Spinal cord (tissue), 9 donors: ENCODE measurements at regions not wholly inside any gene's neighbourhood (a gene's known extent, or its start where the extent isn't known, plus 50 kb on each side); places are given as distances from the start of the nearest gene placed in this dataset.
"Not testable (repeated sequence)": the region's sequence is repeated elsewhere in the genome, so short reads cannot be mapped to it uniquely, and the experiment has no call there.

Experiments used
- DNase-seq, 6 donors: peaks; one replicate each; pipeline versions ENCODE4 v3.0.0 to v3.0.0-alpha.2; 2013 to 2015; ENCODE audit warnings: low spot score in 6 of 6, low read depth in 4 of 6
- H3K27ac ChIP-seq: one replicate; pipeline ENCODE4 v1.5.1; 2013; ENCODE audit warnings: low read depth, low read length, control low read depth
- H3K27me3 ChIP-seq: one replicate; pipeline ENCODE4 v1.6.1; 2013; ENCODE audit warnings: low read length; ENCODE audit not compliant: control insufficient read depth, insufficient read depth
- H3K36me3 ChIP-seq: one replicate; pipeline ENCODE4 v1.6.1; 2013; ENCODE audit warnings: low read length; ENCODE audit not compliant: control insufficient read depth, insufficient read depth
- H3K4me1 ChIP-seq: one replicate; pipeline ENCODE4 v1.6.1; 2013; ENCODE audit warnings: low read length; ENCODE audit not compliant: control insufficient read depth, insufficient read depth
- H3K4me3 ChIP-seq: one replicate; pipeline ENCODE4 v1.5.1; 2013; ENCODE audit warnings: low read depth, low read length, control low read depth
- H3K9me3 ChIP-seq: one replicate; pipeline ENCODE4 v1.6.1; 2013; ENCODE audit warnings: low read length; ENCODE audit not compliant: control insufficient read depth, insufficient read depth
- WGBS: methylation state at CpG from one replicate; pipeline ENCODE4 v1.1.5; 2013; ENCODE audit warnings: missing lambda C conversion rate; ENCODE audit not compliant: insufficient coverage; 5-methylcytosine and 5-hydroxymethylcytosine counted together
- donor health status: healthy.

DNA sequence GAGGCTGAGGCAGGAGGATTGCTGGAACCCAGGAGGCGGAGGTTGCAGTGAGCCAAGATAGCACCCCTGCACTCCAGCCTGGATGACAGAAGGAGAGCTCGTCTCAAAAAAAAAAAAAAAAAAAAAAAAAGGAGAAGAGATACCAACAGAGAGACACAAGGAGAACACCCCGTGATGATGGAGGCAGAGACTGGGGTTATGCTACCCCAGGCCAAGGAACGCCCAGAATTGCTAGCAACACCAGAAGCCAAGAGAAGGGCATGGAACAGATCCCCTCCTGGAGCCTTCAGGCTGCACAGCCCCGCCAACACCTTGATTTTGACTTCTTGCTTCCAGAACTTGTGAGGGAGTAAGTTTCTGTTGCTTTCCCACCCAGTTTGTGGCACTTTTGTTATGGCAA lies 148.0 kb upstream of the FOXN3 start:
- Histone ChIP-seq H3K4me1 (peaks cover 2% of the 10 kb centered on the region), H3K4me3 (no peak overlapping the region), H3K27me3 (no peaks in the 10 kb centered on the region), H3K27ac (no peak overlapping the region), H3K36me3 (no peaks in the 10 kb centered on the region), H3K9me3 (no peaks in the 10 kb centered on the region)
- WGBS: 100% methylated on average over 1 of the region's 5 CpGs
- no peak for DNase-seq

- H3K9me3 ChIP-seq: no peaks in the 10 kb centered on the region
- peaks cover 2% of the 10 kb centered on the region for H3K4me1 ChIP-seq
- WGBS: 100% methylated on average over 4 of the region's 12 CpGs
- H3K27ac ChIP-seq: no peak overlapping the region
- no peaks in the 10 kb centered on the region for H3K27me3 ChIP-seq
- peaks cover under 1% of the 10 kb centered on the region for H3K36me3 ChIP-seq
- no peak for DNase-seq
- no peak overlapping the region for H3K4me3 ChIP-seq
These were observed 147.4 kb upstream of the FOXN3 start for GRCh38 chr14:89564286-89564957.

- peaks cover 2% of the 10 kb centered on the region for H3K4me1 ChIP-seq
- H3K4me3 ChIP-seq: no peak overlapping the region
- H3K9me3 ChIP-seq: no peaks in the 10 kb centered on the region
- H3K36me3 ChIP-seq: peaks cover 7% of the 10 kb centered on the region
- WGBS: 80% methylated on average over 1 of the region's 1 CpG
- no peaks in the 10 kb centered on the region for H3K27me3 ChIP-seq
- no peak for DNase-seq
- H3K27ac ChIP-seq: no peak overlapping the region
These were observed 146.4 kb upstream of the FOXN3 start for GRCh38 chr14:89563471-89563870.

GRCh38 chr14:89551955-89552354 lies 134.9 kb upstream of the FOXN3 start:
- no peak for DNase-seq
- peaks cover 17% of the 10 kb centered on the region for H3K4me1 ChIP-seq
- 83% methylated on average over 1 of the region's 7 CpGs for WGBS
- H3K36me3 ChIP-seq: no peaks in the 10 kb centered on the region
- no peak overlapping the region for H3K4me3 ChIP-seq
- H3K9me3 ChIP-seq: no peaks in the 10 kb centered on the region
- no peak overlapping the region for H3K27ac ChIP-seq
- no peaks in the 10 kb centered on the region for H3K27me3 ChIP-seq

DNA sequence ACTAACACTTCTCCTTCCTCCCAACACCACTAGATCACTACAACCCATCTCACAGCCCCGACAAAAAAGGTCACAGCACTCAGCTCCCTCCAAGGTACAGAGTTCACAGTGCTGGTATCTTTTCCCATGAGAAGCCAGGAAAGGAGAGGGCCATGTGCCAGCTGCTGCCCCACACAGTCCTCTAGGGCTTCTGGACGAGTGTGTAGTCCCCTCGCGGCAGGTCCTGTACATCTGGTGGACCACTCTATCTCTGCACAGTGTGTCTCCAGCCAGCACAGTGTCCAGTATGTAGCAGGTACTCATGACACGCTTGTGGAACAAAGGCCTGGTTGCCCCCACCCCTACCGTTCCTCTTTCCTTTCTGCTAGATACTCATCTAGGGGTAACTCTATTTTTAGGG lies 134.4 kb upstream of the FOXN3 start:
- H3K36me3 ChIP-seq: no peaks in the 10 kb centered on the region
- H3K9me3 ChIP-seq: no peaks in the 10 kb centered on the region
- H3K4me3 ChIP-seq: no peak overlapping the region
- H3K4me1 ChIP-seq: peaks cover 17% of the 10 kb centered on the region
- H3K27me3 ChIP-seq: no peaks in the 10 kb centered on the region
- DNase-seq: no peak
- H3K27ac ChIP-seq: no peak overlapping the region
- 80% methylated on average over 6 of the region's 6 CpGs for WGBS

DNA sequence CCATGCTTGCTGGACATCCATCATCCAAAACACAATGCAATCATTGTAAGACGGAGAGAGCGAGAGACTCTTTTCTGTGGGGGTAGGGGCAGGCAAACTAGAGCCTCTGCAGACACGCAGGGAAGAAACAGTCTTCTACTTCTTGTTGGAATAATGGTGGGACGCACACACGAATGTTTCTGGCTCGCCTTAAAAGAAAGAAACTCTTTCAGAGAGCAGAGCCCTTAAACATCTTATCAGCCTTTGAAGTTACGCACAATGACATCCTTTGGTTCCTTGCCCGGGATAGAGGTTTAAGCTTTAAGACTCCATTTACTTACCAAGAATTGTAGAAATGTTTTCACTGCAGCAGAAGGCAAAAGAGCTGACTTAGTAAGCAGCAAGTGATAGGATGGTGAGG lies 133.8 kb upstream of the FOXN3 start:
- no peaks in the 10 kb centered on the region for H3K27me3 ChIP-seq
- H3K36me3 ChIP-seq: no peaks in the 10 kb centered on the region
- no peaks in the 10 kb centered on the region for H3K9me3 ChIP-seq
- peaks cover 17% of the 10 kb centered on the region for H3K4me1 ChIP-seq
- 25% methylated on average over 4 of the region's 8 CpGs for WGBS
- H3K27ac ChIP-seq: no peak overlapping the region
- peak in 2 of 6 donors; percentile 53 to 59 for DNase-seq
- no peak overlapping the region for H3K4me3 ChIP-seq

DNA sequence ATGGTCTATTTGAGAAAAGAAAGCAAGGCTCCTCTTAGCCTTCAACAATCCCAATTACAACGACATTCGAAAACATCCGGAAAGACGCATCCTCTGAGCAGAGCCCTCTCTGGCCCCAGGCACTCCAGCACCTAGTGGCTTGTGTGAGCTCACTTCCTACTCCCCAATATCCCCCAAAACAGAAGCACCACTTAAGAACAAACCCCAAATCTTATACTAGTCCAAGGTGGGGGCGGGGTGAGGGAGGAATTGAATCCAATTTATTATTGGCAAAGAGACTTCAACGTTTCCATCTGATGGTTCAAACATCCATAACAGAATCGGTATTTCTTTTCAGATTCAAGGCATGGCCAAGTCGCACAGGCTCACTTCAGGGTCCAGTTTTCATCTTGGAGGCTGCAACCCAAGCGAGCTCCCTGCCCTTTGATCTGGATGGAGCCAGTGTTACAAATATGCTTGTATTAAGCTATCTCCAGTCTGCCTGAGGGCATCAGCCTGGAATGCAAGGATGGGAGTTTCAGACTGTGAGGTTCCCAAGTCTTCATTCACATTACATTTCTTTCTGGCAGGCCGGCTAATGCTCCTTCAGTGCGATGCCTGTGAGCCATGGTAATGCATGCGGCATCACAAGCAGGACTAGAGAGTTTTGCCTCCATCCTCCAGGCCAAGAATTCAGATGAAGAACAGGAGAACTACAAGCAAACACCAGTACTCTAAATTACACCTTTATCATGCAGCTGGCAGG lies 132.5 kb upstream of the FOXN3 start:
- Histone ChIP-seq H3K4me1 (peaks cover 17% of the 10 kb centered on the region), H3K36me3 (no peaks in the 10 kb centered on the region), H3K27ac (no peak overlapping the region), H3K9me3 (no peaks in the 10 kb centered on the region), H3K27me3 (no peaks in the 10 kb centered on the region), H3K4me3 (no peak overlapping the region)
- WGBS: 78% methylated on average over 8 of the region's 12 CpGs
- peak in 2 of 6 donors; percentile 36 to 53 for DNase-seq

GRCh38 chr14:89547047-89547446 lies 130.0 kb upstream of the FOXN3 start:
- DNase-seq, H3K27ac ChIP-seq, H3K27me3 ChIP-seq, H3K4me3 ChIP-seq, H3K9me3 ChIP-seq, H3K36me3 ChIP-seq: not testable (repeated sequence)
- WGBS: 100% methylated on average over 1 of the region's 5 CpGs
- peaks cover 22% of the 10 kb centered on the region for H3K4me1 ChIP-seq

DNA sequence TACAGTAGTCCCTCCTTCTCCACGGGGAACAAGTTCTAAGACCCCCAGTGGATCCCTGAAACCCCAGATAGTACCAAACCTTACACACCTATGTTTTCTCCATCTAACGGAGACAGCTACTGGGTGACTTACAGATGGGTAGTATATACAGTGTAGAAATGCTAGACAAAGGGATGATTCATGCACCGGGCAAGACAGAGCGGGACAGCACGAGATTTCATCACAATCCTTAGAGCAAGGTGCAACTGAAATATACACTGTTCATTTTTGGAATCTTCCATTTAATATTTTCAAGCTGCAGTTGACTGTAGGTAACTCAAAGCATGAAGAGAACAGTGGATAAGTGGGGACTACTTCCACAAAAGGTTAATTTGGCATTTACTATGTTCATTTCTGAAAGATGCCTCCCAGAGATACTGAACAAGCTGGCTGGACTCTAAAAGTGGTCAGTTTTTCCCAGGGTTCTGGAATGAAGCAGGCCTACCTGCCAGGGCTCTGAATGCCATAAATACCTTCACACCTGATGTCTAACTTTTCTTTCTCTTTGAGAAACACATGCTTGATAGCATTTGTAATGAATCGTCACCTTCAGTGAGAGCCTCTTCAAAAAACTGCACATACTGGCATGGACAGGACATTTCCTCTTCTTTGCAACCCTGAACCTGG lies 127.7 kb upstream of the FOXN3 start:
- Histone ChIP-seq H3K27ac (no peak overlapping the region), H3K4me3 (no peak overlapping the region), H3K27me3 (no peaks in the 10 kb centered on the region), H3K9me3 (no peaks in the 10 kb centered on the region), H3K36me3 (no peaks in the 10 kb centered on the region), H3K4me1 (peaks cover 11% of the 10 kb centered on the region)
- 73% methylated on average over 3 of the region's 6 CpGs for WGBS
- no peak for DNase-seq
